H1 (cell line): ENCODE measurements at regions not wholly inside any gene's neighbourhood (a gene's known extent, or its start where the extent isn't known, plus 50 kb on each side); places are given as distances from the start of the nearest gene placed in this dataset.

ENCODE experiments used
- CHD2 ChIP-seq: IDR thresholded peaks from 2 replicates; pipeline ENCODE4 v1.6.1; 2012; ENCODE audit warnings: low read length, improper control_type of control experiment
- CHD7 ChIP-seq: fragments of 300-600 bp; sonication (generic); IDR thresholded peaks from 2 replicates; pipeline ENCODE4 v1.7.1; 2012; ENCODE audit warnings: low read length, moderate library complexity, mild to moderate bottlenecking, inconsistent platforms; ENCODE audit not compliant: insufficient replicate concordance
- E2F6 ChIP-seq: IDR thresholded peaks from 2 replicates; pipeline ENCODE4 v1.6.1; 2012; ENCODE audit warnings: inconsistent platforms
- EP300 ChIP-seq, 2 experiments: IDR thresholded peaks; 1 replicate in 1 of 2; 2 replicates in 1 of 2; pipeline ENCODE4 v1.6.1; 2011 to 2012; ENCODE audit warnings: low read depth in 2 of 2, low read length in 2 of 2, mild to moderate bottlenecking in 2 of 2, borderline replicate concordance in 1 of 2, inconsistent platforms in 1 of 2, moderate library complexity in 1 of 2

GRCh38 chr19:28744014-28744413 lies 468.9 kb downstream of the UQCRFS1 start (continued):
- no peak for TF ChIP-seq CHD7
- no peak for TF ChIP-seq E2F6
- TF ChIP-seq CHD2, result no peak
- TF ChIP-seq EP300 (IDR thresholded peaks at IDR 0.05; ENCODE audit: borderline replicate concordance in 1 of 2, low read depth in 2 of 2, low read length in 2 of 2), result no peak
